PC-3 (cell line): ENCODE measurements at regions not wholly inside any gene's neighbourhood (a gene's known extent, or its start where the extent isn't known, plus 50 kb on each side); places are given as distances from the start of the nearest gene placed in this dataset.

Source experiments
- EZH2 ChIP-seq: fragments of 300-600 bp; sonication (generic); IDR thresholded peaks from one replicate; pipeline ENCODE4 v1.6.1; 2017; ENCODE audit warnings: antibody characterized with exemption, mild to moderate bottlenecking, low read length; ENCODE audit not compliant: unreplicated experiment
- EZH2phosphoT487 ChIP-seq: fragments of 300-600 bp; sonication (generic); IDR thresholded peaks from 2 replicates; pipeline ENCODE4 v1.6.1; 2018; ENCODE audit warnings: mild to moderate bottlenecking, antibody characterized with exemption, low read length, borderline replicate concordance
- TF ChIP-seq, protein P1 (sequence below): fragments of 300-600 bp; sonication (generic); conservative IDR thresholded peaks from 2 replicates; pipeline ENCODE4 v1.5.1; 2017; ENCODE audit warnings: antibody characterized with exemption, low read depth, mild to moderate bottlenecking, low read length

DNA sequence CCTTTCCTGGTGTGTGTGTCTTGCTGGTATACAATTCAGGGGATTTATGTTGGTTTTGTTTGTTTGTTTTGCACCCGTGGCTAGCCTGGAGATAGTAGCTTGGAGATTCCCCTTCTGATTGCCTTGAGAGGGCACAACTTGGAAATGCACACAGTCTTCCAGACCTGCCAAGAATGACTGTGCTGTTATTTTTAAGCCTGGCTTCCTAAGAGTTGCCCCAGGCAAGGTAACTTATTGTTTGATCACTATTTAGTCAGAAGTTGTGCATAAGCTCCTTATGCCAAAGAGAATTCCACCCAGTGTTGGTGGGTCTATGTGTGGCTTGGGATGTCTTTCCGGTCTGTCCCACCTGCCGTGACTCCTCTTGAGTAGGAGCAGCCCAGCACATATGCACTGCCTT, 421.9 kb upstream of the KCNN2 start:
- TF ChIP-seq, protein P1, sequence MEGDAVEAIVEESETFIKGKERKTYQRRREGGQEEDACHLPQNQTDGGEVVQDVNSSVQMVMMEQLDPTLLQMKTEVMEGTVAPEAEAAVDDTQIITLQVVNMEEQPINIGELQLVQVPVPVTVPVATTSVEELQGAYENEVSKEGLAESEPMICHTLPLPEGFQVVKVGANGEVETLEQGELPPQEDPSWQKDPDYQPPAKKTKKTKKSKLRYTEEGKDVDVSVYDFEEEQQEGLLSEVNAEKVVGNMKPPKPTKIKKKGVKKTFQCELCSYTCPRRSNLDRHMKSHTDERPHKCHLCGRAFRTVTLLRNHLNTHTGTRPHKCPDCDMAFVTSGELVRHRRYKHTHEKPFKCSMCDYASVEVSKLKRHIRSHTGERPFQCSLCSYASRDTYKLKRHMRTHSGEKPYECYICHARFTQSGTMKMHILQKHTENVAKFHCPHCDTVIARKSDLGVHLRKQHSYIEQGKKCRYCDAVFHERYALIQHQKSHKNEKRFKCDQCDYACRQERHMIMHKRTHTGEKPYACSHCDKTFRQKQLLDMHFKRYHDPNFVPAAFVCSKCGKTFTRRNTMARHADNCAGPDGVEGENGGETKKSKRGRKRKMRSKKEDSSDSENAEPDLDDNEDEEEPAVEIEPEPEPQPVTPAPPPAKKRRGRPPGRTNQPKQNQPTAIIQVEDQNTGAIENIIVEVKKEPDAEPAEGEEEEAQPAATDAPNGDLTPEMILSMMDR: no peak
- no peak for TF ChIP-seq EZH2
- no peak for TF ChIP-seq EZH2phosphoT487
